NCI-H1105 (cell line): ENCODE measurements at regions not wholly inside any gene's neighbourhood (a gene's known extent, or its start where the extent isn't known, plus 50 kb on each side); places are given as distances from the start of the nearest gene placed in this dataset.

Experiments used
- DNase-seq: peaks from one replicate; lab custom pipeline; 2025; lab: John Stamatoyannopoulos, UW

DNA sequence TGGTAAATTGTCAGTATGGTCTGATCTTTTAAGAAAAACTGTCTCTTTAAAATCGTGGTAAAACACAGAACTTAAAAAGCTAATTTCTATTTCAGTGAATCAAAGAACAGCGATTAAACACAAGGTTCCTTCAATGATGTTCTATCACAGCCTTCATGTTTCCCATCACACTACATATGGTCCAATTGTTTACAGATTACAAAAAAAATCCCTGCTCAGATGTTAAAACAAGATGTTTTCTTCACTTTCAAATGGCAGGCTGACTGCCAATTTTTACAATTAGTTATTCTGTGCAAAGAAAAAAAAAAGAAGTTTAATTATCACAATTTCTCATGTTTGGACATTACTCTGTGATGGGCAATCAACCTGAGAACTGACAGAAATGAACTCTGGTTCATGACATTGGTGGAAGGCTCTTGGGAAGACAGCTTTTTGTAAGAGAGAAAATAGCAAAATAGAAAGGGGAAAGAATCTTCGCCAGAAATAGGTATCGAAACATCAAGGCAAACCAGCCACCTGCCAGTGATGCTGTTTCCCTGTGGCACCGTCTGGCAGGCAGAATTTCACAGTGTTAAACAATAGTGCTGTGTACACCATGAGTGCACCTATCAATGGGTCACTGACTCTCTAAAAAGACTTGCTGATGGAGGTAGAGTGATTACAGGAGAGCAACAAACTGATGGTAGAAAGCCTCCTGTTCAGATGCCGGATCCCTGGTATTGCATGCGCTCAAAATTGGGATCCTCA, 1020.0 kb upstream of the ARRDC3 start:
- DNase-seq = peak; percentile 31

DNA sequence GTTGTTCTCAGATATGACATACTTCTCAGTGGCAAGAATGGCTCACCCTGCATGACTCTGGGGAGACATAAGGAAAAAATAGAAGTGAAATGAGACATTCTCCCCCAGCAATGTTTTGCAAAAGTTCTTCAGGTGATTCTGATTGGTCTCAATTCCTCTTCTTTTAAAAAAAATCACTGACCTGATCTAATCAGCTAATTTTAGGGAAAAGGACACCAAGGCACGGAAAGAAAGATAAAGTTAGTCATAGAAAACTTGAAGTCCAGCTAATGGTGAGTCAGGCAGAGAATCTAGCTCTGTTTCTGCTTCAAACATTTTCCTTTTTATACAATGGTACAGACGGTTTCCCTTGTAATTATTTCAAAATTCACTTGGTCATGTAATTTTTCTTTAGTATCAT, 1018.9 kb upstream of the ARRDC3 start:
- DNase-seq = no peak

DNA sequence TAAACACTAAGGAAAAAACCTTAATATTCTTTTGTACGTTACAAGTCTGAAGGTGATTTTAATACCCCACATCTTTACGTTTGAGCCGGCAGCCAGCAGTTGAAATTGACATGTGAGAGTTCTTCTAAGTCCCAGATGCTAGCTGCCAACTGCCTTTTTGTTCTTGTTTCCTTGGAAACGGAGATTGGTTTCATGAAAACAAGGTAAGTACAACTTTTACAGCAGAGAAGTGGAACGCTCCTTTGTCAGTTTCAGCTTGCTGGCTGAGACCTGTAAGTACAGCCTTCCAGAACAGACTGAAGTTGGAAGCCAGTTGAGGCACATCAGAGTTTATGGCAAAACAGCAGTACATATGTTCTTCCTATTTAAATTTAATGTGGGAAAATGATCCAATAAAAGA, 1018.4 kb upstream of the ARRDC3 start:
- peak; percentile 40 for DNase-seq

DNA sequence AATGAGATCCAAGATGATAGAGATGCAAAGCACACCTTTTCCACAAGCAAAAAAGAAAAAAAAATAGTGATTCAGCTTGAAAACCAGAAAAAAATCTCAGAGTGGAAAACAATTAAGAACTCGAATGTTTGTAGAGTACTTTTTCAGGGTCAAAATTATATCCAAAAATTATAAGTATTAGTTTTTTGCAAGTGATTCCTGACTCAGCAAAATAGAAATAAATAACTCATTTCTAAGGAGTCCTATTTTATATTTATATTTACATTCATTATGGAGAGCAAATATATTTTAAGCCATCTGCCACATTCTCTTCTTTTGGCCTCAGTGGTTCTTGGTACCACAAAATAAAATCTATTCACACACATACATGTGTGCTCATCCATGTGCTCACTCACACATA, 1011.8 kb upstream of the ARRDC3 start:
- no peak for DNase-seq

DNA sequence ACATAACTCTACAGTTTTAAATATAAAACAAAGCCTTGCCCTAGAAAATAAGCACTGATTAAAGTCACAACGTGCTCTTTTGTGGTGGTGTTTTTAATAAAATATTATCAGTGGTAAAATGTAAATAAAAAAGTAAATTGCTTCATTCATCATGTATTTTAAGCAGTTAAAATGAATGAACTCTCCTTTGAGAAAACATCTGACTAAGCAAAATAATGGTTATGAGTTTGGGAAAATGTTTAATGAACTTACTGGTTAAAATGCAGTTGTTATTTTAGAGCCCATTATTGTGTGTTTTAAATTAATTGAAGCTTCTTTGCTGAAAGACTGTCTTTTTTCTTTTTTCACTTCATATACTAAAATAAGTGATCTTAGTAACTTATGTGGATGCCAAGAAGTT, 1007.5 kb upstream of the ARRDC3 start:
- DNase-seq = no peak

DNA sequence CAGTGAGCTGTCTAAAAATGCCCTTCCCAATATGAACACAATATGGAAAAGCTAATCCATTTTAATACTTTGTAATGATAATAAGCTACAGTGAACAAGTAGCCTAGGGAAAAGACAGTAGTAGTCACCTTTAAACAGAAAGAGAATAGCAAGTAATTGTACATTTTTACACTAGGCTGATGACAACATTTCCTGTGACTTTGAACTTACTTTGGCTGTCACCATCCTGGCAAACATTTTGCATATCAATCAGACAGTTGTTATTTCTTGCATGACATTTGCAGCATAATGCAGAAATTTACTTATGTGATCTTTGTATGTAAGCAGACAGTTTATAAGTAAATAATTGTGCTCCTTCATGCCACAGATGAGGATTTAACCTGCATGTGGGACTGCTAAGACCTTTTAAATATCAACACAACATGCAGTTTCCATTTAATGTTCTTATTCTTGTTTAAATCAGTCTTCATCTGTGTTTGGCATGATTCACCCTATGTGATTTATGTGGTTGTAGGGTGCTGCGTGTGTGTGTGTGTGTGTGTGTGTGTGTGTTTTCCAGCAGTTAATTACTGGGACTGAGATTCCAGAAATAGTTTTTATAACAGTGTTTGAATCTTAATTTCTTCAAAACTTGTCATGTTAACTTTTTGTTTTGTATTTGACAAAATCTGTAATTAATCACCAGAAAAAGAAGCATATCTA, 997.1 kb upstream of the ARRDC3 start:
- DNase-seq = no peak

DNA sequence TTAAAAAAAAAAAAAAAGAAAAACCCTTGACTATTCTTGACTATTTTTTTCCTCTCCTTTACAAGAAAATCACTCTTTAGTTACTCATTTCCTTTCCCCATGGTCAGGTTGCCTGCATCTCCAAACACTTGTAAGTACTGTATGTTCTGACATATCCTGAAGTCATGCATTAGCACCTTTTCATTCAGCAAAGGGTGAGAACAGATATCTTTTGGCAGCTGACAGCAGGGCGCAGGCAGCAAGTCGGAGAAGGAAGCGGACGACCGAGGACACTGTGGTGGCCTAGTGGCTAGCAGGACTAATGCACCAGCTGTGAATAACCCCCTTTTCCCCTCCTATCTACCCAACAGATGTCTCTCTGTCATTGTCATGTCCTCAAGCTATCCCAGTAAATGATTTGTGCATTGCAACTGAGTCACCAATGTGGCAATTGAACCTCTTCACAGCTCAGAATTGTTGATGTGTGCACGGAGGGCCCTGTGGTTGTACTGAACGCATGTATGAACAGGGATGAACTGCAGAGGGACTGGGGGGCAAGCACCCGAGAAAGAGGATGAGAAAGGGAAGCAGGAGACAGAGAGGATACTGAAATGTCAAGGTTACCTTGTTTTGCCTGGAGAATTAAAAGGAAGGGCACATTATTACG, 996.0 kb upstream of the ARRDC3 start:
- no peak for DNase-seq

DNA sequence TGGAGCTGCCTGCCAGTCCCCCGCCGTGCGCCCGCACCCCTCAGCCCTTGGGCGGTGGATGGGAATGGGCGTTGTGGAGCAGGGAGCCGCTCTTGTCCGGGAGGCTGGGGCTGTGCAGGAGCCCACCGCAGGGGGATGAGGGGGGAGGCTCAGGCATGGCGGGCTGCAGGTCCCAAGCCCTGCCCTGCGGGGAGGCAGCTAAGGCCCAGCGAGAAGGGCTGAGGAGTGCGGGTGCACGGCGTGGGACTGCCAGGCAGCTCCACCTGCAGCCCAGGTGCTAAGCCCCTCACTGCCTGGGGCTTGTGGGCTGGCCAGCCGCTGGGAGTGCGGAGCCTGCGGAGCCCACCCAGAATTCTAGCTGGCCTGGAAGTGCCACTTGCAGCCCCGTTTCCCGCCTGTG, 991.7 kb upstream of the ARRDC3 start:
- DNase-seq = no peak

DNA sequence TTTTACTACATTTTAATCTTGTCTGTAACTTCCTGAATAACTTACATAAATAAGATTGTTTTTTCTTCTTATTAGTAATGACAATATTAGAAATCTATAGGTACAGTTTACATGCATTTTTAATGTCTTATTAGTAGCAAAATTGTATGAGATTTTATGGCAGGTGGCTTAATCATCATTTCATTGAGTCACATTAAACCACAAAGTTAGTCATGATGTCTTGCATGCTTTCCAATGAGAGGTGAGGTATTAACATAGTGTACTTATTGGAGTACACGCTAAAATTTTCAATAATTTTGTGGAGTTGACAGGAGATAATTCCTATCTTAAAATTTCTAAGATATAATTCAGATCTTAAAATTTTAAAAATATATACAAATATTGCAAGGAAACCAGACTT, 989.6 kb upstream of the ARRDC3 start:
- no peak for DNase-seq

DNA sequence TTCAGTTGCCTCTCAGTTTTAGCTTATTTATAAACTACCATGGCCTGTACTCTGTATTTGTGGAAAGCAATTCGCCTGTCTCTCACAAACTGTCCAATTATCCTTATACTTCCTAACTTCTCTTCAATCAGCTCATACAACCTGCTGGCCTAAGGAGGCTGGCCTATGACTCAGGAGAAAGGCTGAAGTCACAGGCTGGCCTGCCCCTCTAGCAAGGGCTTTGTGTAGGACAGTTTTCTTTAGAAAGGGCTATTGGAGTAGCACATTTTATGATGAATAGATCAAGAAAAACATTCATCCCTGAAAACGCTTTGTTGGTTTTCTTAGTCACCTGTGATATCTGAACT, 988.7 kb upstream of the ARRDC3 start:
- no peak for DNase-seq

DNA sequence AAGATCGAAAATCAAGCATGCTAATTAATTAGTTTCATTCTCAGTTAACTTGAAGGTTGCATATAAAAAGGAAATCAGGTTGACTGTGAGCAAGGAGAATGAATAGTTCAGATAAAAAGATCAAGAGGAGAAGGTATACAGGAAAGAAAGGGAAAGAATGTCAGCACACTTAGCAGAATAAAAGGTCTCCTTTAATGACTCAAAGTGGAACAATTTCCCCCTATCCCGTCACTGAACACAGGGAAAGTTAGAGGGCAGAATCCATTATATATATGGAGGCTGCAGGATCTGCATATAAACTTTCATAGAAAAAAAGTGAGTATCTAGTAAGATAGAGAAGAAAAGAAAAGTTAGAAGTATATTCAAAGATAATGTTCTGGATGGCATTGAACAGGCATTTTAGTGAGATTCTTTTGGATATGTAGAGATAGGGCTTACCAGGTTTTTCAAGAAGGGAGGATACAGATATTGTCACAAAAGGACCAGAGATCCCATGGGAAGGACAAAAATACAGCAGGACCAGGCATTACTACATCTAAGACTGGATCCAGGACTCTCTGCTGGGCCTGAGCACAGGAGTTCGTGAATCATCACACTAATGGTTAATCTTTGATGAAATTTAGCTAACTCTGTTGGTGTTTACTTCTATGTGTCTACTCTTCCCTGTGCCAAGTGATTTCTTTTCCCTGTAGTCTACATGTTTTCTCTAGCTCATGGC, 988.2 kb upstream of the ARRDC3 start:
- no peak for DNase-seq

DNA sequence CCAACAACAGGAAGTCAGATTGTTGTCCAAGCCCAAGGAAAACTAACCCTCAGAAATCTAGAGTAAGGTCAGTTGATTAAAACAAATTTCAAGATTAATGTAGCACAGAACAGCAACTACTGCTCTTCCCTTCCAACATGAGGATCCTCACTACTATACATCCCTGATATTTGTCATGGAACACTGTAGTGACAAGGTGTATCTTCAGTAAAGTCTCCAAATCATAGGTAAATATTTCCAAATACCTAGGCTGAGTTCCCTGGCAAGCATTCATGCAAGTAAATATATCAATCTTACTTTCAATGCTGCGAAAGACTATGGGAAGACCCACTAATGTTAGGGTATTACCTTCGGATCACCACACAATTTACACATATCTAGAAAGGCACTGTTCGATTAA, 986.9 kb upstream of the ARRDC3 start:
- no peak for DNase-seq

DNA sequence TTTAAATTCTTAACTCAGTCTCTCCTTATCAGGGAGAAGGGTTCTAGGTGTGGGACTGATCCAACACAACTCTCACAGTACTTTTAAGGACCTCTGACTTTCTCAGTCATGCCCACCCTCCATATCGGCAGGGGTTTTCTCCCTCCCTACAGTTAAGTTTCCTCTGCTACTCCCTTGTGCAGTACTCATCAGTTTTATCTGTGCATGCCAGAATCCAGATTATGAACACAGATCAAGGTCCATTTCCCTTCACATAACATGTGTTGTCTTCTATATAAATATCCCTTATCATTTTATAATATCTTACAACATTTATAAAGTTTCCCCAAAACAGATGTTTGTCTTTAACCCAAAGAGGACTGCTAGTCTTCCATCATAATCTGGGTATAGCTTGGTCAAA, 986.5 kb upstream of the ARRDC3 start:
- no peak for DNase-seq

DNA sequence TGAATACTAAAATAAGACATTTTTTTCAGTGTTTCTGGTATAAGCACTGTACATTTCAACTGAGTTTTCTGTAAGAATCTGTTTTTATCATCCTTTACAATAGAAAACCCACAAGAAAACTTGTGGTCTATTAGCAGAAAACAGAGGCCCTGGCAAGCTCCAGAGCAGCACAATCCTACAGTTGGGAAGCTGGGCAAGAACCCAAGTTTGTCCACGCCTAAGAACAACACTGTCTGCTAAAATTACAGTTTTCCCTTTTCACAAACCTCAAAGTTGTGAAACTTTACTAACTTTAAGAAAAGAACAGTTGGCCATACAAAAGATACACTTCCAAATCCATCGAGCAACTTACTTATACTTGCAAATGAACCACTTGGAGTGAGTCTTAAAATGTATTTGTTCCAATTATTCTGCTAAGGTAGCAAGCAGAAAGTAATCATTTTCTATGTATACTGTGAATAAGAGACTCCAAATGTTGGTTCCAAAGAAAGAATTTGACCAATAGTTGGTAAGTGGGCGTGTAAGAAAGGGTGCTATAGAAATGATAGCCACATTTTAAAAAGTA, 982.0 kb upstream of the ARRDC3 start:
- DNase-seq = no peak

DNA sequence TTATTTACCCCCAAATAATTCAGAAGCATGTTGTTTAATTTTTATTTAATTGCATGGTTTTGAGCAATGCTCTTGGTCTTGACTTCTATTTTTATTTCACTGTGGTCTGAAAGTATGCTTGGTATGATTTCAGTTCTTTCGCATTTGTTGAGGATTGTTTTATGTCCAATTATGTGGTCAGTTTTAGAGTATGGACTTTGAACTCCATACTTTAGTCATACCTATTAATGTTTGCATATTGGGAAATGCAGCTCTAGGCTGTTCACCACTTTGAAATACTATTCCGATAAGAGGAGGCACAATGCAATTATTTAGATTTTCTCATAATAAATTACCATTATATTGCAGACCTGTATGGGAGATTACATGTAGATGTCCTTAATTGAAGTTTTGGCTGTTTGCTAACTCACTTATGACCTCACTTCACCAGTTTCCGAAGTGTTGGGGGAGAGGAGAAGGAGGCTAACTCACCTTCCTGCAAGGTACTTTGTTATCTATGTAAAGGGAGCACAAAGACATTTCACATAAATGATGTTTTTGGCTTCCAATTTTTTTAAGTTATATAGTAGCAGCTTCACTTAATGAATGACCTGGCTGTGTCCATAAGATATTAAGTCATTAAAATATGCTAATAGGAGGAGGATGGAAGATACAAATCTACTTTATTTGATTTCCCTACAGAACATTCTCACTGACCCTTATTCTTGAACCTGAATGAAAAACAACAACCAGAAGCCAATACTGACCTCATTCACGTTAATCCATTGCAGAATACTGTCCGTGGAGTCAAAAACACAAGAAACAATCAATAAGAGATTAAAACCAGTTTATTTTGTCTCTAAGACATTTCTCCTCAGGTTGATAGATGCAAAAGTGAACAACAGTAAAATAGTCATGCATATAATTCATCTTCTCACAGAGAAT, 970.3 kb upstream of the ARRDC3 start:
- DNase-seq = no peak

DNA sequence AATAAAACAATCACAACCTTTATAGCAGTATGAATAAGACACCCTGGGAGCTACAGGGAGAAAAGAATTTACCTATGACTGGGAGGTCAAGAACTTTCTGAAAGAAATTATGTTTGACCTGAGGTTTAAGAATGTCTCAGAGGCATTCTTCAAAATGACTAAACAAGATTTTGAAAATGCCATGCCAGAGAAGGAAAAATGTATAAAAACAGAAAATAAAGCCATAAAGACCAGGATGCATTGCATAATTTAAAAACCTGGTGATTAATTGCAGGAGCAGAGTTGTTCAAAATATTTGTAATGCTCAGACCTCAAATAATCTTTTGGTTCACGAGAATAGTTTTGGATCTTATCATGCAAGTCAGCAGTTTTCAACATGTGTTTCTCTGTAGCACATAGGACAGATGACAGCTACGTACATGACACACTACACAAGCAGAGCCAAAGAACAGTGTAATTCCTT, 954.7 kb upstream of the ARRDC3 start:
- no peak for DNase-seq

DNA sequence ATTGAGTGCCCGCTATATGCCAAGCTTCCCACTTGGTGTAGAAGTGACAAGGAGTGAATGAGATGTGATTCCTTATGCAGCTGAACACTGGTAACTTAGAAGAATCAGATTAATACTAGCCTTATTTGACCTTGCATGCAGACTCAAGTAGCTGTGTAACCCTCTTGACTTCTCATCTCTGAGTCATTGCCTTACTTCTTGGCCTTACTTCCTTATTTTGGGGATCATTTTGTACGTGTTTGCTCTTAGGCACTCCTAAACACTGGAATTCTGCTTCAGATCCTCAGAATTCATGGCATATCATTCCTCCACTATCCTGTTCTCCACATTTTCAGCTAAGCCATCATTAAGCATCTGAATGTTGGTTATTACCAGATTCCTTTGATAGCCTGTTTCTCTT, 948.9 kb upstream of the ARRDC3 start:
- DNase-seq = no peak

DNA sequence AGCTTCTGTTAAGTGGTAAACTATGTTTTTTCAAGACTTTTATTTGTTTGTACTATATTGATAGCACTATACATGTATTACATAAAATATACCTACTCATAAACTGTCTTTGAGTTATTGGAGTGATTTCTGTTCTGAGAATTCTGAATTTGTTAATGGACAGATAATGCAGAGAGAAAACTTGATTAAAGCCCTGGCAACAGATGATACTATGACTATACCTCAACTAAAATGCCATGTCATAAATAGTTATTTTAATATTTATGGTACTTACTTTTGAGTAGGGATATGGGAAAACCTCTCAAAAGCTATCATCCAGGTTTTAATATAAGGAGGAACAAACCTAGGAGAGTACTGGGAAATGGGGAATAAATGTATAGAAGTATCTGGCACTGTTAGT, 947.2 kb upstream of the ARRDC3 start:
- DNase-seq = no peak

DNA sequence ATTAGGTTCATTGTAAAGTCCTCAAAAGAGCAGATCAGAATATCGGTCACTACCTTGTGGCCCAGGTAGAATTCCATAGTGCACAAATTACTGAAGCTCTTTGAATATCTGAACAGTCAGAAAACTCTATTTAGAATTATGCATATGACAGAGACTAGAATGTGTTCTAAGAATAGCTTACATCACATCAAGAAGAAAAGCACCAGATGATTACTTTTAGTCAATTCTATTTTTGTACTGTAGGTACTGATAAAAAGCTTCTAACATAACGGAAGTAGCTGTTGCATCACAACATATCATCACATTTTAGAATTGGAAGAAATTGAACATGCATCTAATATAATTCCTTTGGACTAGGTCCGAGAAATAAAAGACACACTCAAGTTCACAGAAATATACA, 946.6 kb upstream of the ARRDC3 start:
- DNase-seq = no peak

DNA sequence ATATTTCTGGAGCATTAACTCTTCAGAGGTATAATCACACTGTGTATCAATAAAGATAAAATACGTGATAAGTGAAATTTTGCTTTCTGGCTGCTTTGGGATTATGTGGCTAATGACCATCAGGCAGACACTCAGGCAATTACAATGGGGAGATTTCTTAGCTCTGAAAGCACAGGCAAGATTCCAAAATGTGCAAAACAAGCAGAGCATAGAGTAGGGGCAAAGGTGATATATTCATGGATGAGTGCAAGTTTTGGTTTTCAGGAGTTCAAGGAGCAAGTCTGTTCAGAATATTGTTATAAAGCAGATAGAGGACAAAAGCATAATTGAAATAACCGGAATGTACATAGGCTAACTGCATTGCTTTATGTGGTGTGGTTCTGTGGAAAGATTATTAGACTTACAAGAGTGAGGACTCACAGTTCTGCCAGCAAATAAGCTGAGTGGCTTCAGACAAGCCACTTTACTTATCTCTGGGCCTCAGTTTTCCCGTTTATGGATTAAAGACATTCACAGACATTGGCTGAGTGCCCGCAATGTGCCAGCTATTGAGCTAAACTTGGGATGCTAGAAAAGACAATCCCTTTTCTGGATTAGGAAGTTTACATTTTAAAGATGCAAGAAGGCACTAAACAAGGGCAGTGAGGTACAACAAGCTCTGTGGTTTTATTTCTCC, 945.6 kb upstream of the ARRDC3 start:
- no peak for DNase-seq

DNA sequence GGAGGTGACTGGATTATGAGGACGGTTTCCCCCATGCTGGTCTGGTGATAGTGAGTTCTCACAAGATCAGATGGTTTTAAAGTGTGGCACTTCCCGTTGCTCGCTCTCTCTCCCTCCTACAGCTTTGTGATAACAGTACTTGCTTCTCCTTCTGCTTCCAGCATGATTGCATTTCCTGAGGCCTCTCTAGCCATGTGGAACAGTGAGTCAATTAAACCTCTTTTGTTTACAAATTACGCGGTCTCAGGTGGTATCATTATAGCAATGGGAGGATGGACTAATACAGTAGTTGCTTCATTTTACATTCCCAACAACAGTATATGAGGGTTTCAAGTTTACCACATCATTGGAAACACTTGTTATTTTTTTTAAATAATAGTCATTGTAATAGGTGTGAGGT, 937.3 kb upstream of the ARRDC3 start:
- DNase-seq = no peak
